H9 (cell line): ENCODE measurements at regions not wholly inside any gene's neighbourhood (a gene's known extent, or its start where the extent isn't known, plus 50 kb on each side); places are given as distances from the start of the nearest gene placed in this dataset.

Experiments
- DNase-seq: peaks from one replicate; pipeline ENCODE4 v3.0.0-alpha.2; 2017
- H2AFZ ChIP-seq: one replicate; pipeline ENCODE4 v1.6.1; 2013; ENCODE audit warnings: mild to moderate bottlenecking, low read length, control low read depth, moderate library complexity
- H2AK5ac ChIP-seq: 2 replicates; pipeline ENCODE4 v1.6.1; 2013; ENCODE audit warnings: low read length, control low read depth, mixed read lengths; ENCODE audit not compliant: insufficient read length
- H2BK120ac ChIP-seq: one replicate; pipeline ENCODE4 v1.6.1; 2013; ENCODE audit warnings: low read depth, mild to moderate bottlenecking, low read length, control low read depth, inconsistent platforms; ENCODE audit not compliant: poor library complexity, severe bottlenecking
- H2BK12ac ChIP-seq: 2 replicates; pipeline ENCODE4 v1.6.1; 2013; ENCODE audit warnings: low read length, control low read depth, mixed read lengths, low read depth; ENCODE audit not compliant: insufficient read length
- H2BK15ac ChIP-seq: 2 replicates; pipeline ENCODE4 v1.6.1; 2013; ENCODE audit warnings: low read depth, low read length, control low read depth
- H2BK20ac ChIP-seq: one replicate; pipeline ENCODE4 v1.6.1; 2013; ENCODE audit warnings: low read depth, mild to moderate bottlenecking, low read length, control low read depth, inconsistent platforms; ENCODE audit not compliant: poor library complexity, severe bottlenecking
- H2BK5ac ChIP-seq: 2 replicates; pipeline ENCODE4 v1.6.1; 2013; ENCODE audit warnings: low read length, control low read depth, mixed read lengths; ENCODE audit not compliant: insufficient read length
- H3K14ac ChIP-seq: 2 replicates; pipeline ENCODE4 v1.6.1; 2013; ENCODE audit warnings: low read length, control low read depth; ENCODE audit not compliant: insufficient read depth
- H3K18ac ChIP-seq: 2 replicates; pipeline ENCODE4 v1.6.1; 2013; ENCODE audit warnings: low read depth, mild to moderate bottlenecking, mixed read lengths, low read length, control low read depth; ENCODE audit not compliant: insufficient read length
- H3K23ac ChIP-seq: 2 replicates; pipeline ENCODE4 v1.6.1; 2013; ENCODE audit warnings: low read length, control low read depth, mixed read lengths, low read depth; ENCODE audit not compliant: insufficient read length
- H3K23me2 ChIP-seq: 2 replicates; pipeline ENCODE4 v1.6.1; 2013; ENCODE audit warnings: low read depth, mild to moderate bottlenecking, mixed read lengths, low read length, control low read depth; ENCODE audit not compliant: insufficient read length, poor library complexity, severe bottlenecking
- H3K27ac ChIP-seq: 2 replicates; pipeline ENCODE4 v1.5.1; 2013; ENCODE audit warnings: low read length, control low read depth, mixed read lengths, low read depth; ENCODE audit not compliant: insufficient read length
- H3K27me3 ChIP-seq: 2 replicates; pipeline ENCODE4 v1.6.1; 2013; ENCODE audit warnings: low read length, control low read depth, inconsistent platforms; ENCODE audit not compliant: insufficient read depth
- H3K4ac ChIP-seq: 2 replicates; pipeline ENCODE4 v1.6.1; 2013; ENCODE audit warnings: low read depth, mild to moderate bottlenecking, control low read depth, inconsistent platforms, low read length, moderate library complexity
- H3K4me1 ChIP-seq: 2 replicates; pipeline ENCODE4 v1.6.1; 2013; ENCODE audit warnings: low read length, control low read depth, inconsistent platforms; ENCODE audit not compliant: insufficient read depth
- H3K4me2 ChIP-seq: 2 replicates; pipeline ENCODE4 v1.6.1; 2013; ENCODE audit warnings: low read length, control low read depth, mixed read lengths; ENCODE audit not compliant: insufficient read length, insufficient read depth
- H3K56ac ChIP-seq: 2 replicates; pipeline ENCODE4 v1.6.1; 2013; ENCODE audit warnings: low read depth, mild to moderate bottlenecking, mixed read lengths, low read length, control low read depth; ENCODE audit not compliant: insufficient read length
- H3K79me1 ChIP-seq: 2 replicates; pipeline ENCODE4 v1.6.1; 2013; ENCODE audit warnings: low read depth, mild to moderate bottlenecking, moderate library complexity, low read length, control low read depth, inconsistent platforms; ENCODE audit not compliant: insufficient read depth, poor library complexity, severe bottlenecking
- H3K79me2 ChIP-seq: 2 replicates; pipeline ENCODE4 v1.6.1; 2013; ENCODE audit warnings: low read length, control low read depth, inconsistent platforms; ENCODE audit not compliant: insufficient read depth
- H3K9ac ChIP-seq: 2 replicates; pipeline ENCODE4 v1.6.1; 2013; ENCODE audit warnings: low read length, control low read depth, mixed read lengths; ENCODE audit not compliant: insufficient read length; ENCODE audit errors: extremely low read depth
- H3K9me3 ChIP-seq: one replicate; pipeline ENCODE4 v1.6.1; 2013; ENCODE audit warnings: low read depth, low read length, inconsistent platforms; ENCODE audit not compliant: control insufficient read depth
- H3T11ph ChIP-seq: one replicate; pipeline ENCODE4 v1.6.1; 2013; ENCODE audit warnings: mild to moderate bottlenecking, low read length, control low read depth, inconsistent platforms
- H4K20me1 ChIP-seq: one replicate; pipeline ENCODE4 v1.6.1; 2013; ENCODE audit not compliant: control insufficient read depth, insufficient read length, insufficient read depth
- H4K5ac ChIP-seq: 2 replicates; pipeline ENCODE4 v1.6.1; 2013; ENCODE audit warnings: low read depth, mild to moderate bottlenecking, mixed read lengths, low read length, control low read depth; ENCODE audit not compliant: insufficient read length
- H4K8ac ChIP-seq: replicated peaks from 2 replicates; pipeline ENCODE4 v1.6.1; 2013; ENCODE audit warnings: low read length, control low read depth, mixed read lengths, low read depth; ENCODE audit not compliant: insufficient read length
- H4K91ac ChIP-seq: 2 replicates; pipeline ENCODE4 v1.6.1; 2013; ENCODE audit warnings: low read depth, mild to moderate bottlenecking, moderate library complexity, mixed read lengths, low read length, control low read depth; ENCODE audit not compliant: insufficient read length
- H3K27ac Mint-ChIP-seq, 3 experiments: 2 replicates in 2 of 3; 3 replicates in 1 of 3; pipeline ENCODE4 v1.8.0; 2020 to 2021; ENCODE audit warnings: mixed read lengths in 3 of 3, mild to moderate bottlenecking in 1 of 3, moderate library complexity in 1 of 3
- H3K27me3 Mint-ChIP-seq: 2 replicates; pipeline ENCODE4 v1.8.0; 2021; ENCODE audit warnings: low read depth, mild to moderate bottlenecking, moderate library complexity, mixed read lengths
- H3K36me3 Mint-ChIP-seq, 3 experiments: 2 replicates in 2 of 3; 3 replicates in 1 of 3; pipeline ENCODE4 v1.8.0; 2020 to 2021; ENCODE audit warnings: low read depth in 3 of 3, mixed read lengths in 3 of 3; ENCODE audit not compliant: insufficient read depth in 1 of 3
- H3K4me1 Mint-ChIP-seq, 2 experiments: 2 replicates each; pipeline ENCODE4 v1.8.0; 2020; ENCODE audit warnings: mixed read lengths in 2 of 2
- H3K4me3 Mint-ChIP-seq, 2 experiments: 2 replicates in 1 of 2; 3 replicates in 1 of 2; pipeline ENCODE4 v1.8.0; 2020 to 2021; ENCODE audit warnings: mild to moderate bottlenecking in 2 of 2, mixed read lengths in 2 of 2, moderate library complexity in 1 of 2
- H3K9me3 Mint-ChIP-seq, 2 experiments: 2 replicates in 1 of 2; 3 replicates in 1 of 2; pipeline ENCODE4 v1.8.0; 2020; ENCODE audit warnings: mild to moderate bottlenecking in 2 of 2, mixed read lengths in 2 of 2, moderate library complexity in 1 of 2
- WGBS: extraction: QIAGEN DNeasy Blood & Tissue Kit; methylation state at CpG from one replicate; pipeline ENCODE4 v1.1.7; 2013; ENCODE audit warnings: missing lambda C conversion rate, low lambda C conversion rate, mixed read lengths; ENCODE audit not compliant: insufficient read length; ENCODE audit errors: extremely low coverage; 5-methylcytosine and 5-hydroxymethylcytosine counted together
- TF ChIP-seq, protein P1 (sequence below): fragments of 200-600 bp; sonication (generic); conservative IDR thresholded peaks from 3 replicates; pipeline ENCODE4 v1.8.0; 2021; ENCODE audit warnings: antibody characterized with exemption, mild to moderate bottlenecking

DNA sequence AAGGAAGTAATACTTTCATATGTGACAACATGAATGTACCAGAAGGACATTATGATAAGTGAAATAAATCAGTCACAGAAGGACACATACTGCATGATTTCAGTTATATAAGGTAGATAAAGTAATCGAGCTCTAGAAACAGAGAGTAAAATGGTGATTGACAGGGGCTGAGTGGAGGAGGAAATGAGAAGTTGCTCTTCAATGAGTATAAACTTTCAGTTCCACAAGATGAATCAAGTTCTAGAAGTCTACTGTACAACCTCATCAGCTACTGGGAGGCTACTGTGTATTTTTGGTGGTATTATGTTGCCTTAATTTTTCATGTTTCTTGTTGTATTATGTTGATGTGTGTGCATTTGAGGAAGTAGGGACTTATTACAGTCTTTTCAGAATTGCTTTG is 270.9 kb upstream of the GRIA3 start:
- H3K4me1 Mint-ChIP-seq = no peaks in the 10 kb centered on the region
- no peak overlapping the region for H3K4me3 Mint-ChIP-seq
- H3K27ac Mint-ChIP-seq = no peak overlapping the region
- Histone ChIP-seq H4K20me1 (no peaks in the 10 kb centered on the region), H2BK120ac (no peak overlapping the region), H2BK5ac (no peak overlapping the region), H3K56ac (no peak overlapping the region), H3K27me3 (no peaks in the 10 kb centered on the region), H3K9me3 (peaks cover 18% of the 10 kb centered on the region), H2BK15ac (no peak overlapping the region), H3K79me1 (no peaks in the 10 kb centered on the region), H4K5ac (no peak overlapping the region), H3K14ac (no peak overlapping the region), H3K4me1 (no peaks in the 10 kb centered on the region), H2AK5ac (no peak overlapping the region), H3K4me2 (no peak overlapping the region), H3K23ac (no peak overlapping the region), H3K23me2 (no peaks in the 10 kb centered on the region), H2BK12ac (no peak overlapping the region), H2BK20ac (no peak overlapping the region), H3K18ac (no peak overlapping the region), H2AFZ (no peak overlapping the region), H3K79me2 (no peaks in the 10 kb centered on the region), H3K27ac (no peak overlapping the region), H4K91ac (no peak overlapping the region), H3T11ph (no peak overlapping the region), H4K8ac (no peak overlapping the region), H3K4ac (no peak overlapping the region), H3K9ac (no peak overlapping the region)
- peaks cover 51 to 90% of the 10 kb centered on the region in 2 experiments for H3K9me3 Mint-ChIP-seq
- H3K27me3 Mint-ChIP-seq = peaks cover 3% of the 10 kb centered on the region
- peaks cover 0 to 13% (median 4%) of the 10 kb centered on the region in 3 experiments; a peak in 5 of 7 replicates for H3K36me3 Mint-ChIP-seq
- whole genome bisulfite sequencing = no CpG with 5 or more reads among the region's 1 CpG
- DNase-seq = no peak
- TF ChIP-seq, protein P1, sequence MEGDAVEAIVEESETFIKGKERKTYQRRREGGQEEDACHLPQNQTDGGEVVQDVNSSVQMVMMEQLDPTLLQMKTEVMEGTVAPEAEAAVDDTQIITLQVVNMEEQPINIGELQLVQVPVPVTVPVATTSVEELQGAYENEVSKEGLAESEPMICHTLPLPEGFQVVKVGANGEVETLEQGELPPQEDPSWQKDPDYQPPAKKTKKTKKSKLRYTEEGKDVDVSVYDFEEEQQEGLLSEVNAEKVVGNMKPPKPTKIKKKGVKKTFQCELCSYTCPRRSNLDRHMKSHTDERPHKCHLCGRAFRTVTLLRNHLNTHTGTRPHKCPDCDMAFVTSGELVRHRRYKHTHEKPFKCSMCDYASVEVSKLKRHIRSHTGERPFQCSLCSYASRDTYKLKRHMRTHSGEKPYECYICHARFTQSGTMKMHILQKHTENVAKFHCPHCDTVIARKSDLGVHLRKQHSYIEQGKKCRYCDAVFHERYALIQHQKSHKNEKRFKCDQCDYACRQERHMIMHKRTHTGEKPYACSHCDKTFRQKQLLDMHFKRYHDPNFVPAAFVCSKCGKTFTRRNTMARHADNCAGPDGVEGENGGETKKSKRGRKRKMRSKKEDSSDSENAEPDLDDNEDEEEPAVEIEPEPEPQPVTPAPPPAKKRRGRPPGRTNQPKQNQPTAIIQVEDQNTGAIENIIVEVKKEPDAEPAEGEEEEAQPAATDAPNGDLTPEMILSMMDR = no peak
